Hypothalamus (tissue), 51 donors: ENCODE measurements at regions not wholly inside any gene's neighbourhood (a gene's known extent, or its start where the extent isn't known, plus 50 kb on each side); places are given as distances from the start of the nearest gene placed in this dataset.
"Not testable (repeated sequence)": the region's sequence is repeated elsewhere in the genome, so short reads cannot be mapped to it uniquely, and the experiment has no call there.

Source experiments
- DNase-seq, 51 donors: peaks; one replicate each; lab custom pipeline; 2025; lab: John Stamatoyannopoulos, UW

- no peak for DNase-seq
These were observed 239.3 kb upstream of the SEMA3C start for GRCh38 chr7:81158189-81158588.

GRCh38 chr7:81155654-81156373 lies 237.0 kb upstream of the SEMA3C start:
- DNase-seq, result no peak

DNA sequence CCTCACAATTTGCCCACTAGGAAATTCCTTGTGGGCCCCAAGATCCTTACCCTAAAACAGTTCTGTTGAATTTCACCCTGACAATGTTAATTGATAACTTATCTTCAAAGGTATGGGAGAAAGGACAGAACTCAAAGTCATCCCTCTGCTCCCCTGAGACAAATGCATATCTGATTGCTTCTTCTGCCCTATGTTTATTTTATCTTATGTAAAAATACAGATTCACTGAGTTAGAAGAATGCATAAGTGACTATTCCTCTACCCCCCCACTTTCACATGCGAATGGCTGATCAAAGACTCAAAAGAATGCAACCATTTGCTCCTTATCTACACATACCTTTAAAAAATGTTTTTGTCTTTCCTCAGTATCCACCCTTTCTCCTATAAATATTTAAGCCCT lies 235.7 kb upstream of the SEMA3C start:
- no peak for DNase-seq

DNA sequence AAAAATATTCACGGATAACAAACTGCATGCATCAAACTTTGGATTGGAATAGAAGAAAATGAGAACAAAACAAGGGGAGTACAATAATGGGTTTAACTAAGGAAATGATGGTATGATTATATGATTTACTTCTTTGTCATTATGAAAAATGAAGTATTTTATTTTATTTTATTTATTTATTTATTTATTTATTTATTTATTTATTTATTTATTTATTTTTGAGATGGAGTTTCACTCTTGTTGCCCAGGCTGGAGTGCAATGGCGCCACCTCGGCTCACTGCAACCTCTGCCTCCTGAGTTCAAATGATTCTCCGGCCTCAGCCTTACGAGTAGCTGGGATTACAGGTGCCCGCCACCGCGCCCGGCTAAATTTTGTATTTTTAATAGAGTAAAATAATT lies 234.1 kb upstream of the SEMA3C start:
- DNase-seq, result not testable (repeated sequence)

- DNase-seq, result peak in 20 of 51 donors; percentile 1 to 58 (median 33)
These were observed 232.1 kb upstream of the SEMA3C start for GRCh38 chr7:81150951-81151361.

DNA sequence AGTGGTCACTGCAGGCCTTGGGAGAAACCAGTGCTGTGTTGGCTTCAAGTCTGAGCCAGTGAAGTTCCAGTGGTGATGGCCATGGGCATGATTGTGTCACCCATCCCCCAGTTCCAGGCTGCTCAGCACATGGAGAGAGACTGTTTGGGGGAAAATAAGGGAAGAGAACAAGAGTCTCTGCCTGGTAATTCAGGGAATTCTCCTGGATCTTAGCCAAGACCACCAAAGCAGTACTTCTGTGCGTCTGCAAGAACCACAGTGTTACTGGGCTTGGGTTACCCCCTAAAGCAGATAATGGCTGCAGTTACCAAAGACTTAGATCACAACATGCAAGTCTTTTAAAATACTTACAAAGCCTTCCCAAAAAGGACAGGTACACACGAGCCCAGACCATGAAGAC lies 225.0 kb upstream of the SEMA3C start:
- DNase-seq, result no peak

DNA sequence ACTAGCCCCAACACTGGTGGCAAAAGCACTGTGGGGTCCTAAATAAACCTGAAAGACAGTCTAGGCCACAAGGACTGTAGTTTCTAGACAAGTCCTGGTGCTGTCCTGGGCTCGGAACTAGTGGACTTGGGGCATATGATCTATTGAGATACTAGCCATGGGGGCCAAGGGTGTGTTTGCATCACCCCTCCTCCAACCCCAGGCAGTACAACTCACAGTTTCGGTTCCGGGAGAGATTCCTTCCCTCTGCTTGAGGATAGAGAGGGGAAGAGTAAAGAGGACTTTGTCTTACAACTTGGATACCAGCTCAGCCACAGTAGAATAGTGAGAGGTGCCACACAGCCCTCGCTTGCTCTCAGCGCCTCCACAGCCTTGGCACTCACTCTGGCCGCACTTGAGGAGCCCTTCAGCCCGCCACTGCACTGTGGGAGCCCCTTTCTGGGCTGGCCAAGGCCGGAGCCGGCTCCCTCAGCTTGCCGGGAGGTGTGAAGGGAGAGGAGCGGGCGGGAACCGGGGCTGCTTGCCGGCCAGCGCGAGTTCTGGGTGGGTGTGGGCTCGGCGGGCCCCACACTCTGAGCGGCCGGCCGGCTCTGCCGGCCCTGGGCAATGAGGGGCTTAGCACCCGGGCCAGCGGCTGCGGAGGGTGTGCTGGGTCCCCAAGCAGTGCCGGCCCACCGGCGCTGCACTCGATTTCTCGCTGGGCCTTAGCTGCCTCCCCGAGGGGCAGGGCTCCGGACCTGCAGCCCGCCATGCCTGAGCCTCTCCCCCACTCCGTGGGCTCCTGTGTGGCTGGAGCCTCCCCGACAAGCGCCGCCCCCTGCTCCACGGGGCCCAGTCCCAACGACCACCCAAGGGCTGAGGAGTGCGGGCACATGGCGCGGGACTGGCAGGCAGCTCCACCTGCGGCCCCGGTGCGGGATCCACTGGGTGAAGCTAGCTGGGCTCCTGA lies 222.7 kb upstream of the SEMA3C start:
- peak in 1 of 51 donors; percentile 3 for DNase-seq

DNA sequence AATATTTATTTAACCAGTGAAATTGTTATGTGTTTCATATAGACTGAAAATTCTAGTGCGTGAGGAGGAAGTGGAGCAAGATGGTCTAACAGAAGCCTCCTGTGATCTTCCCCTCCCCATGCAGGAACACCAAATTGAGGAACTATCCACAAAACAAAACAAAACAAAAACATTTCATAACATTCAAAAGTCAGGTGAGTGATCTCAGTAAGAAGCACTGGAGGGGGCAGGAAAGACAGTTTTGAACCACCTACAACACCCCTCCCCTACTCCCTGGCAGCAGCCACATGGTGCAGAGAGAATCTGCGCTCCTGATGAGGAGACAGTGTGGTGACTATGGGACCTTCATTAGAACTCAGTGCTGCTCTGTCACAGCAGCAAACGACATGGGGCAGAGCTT lies 221.9 kb upstream of the SEMA3C start:
- DNase-seq, result no peak

DNA sequence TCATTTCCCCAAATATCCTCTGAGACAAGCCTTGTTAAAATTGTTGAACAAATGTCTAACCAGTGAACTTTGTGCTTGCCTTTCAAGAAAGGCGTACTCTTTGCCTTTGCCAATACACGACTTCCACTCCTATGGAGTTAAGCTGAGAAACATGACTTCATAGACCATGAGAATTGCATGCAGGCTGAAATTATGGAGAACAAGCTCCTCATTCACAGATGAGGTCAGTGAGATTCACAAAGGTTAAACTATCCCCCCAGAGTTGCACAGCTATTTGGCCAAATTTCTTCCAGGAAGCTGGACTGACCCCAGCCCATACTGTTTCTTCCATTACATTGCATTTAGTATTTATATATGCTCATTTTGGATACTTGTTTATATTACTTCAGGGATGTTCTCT lies 221.4 kb upstream of the SEMA3C start:
- no peak for DNase-seq

DNA sequence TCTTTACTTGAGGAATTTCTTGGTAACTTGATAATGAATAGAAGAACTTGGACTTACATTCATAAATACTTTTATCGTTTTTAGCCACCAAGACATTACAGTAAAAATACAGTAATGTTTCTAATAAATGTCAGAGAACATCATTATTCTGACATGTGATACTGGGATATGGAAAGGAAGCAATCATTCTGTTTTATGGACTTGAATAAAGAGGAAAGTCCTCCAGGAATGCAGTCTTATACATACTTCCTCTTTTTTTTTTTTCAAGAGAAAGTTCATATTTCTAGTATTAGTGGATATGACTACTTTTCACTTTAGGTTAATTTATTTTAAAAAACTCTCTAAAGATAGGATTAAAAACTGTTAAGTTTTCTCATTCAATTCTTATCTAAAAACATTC lies 220.0 kb upstream of the SEMA3C start:
- no peak for DNase-seq

GRCh38 chr7:81135324-81135723 lies 216.5 kb upstream of the SEMA3C start:
- no peak for DNase-seq

DNA sequence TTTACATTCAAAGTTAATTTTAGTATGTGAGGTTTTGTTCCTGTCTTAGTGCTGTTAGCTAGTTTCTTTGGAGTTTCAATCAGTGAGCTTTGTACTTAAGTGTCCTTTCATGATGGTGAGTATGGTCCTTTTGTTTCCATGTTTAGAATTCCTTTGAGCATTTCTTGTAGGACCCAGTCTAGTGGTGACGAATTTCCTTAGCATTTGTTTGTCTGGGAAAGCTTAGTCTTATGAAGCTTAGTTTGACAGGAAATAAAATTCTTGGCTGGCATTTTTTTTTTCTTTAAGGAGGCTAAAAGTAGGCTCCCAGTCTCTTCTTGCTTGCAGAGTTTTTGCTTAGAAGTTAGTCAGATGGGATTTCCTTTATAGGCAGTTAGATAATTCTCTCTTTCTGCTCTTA lies 209.2 kb upstream of the SEMA3C start:
- DNase-seq, result no peak

GRCh38 chr7:81120803-81121202 lies 202.0 kb upstream of the SEMA3C start:
- no peak for DNase-seq

- no peak for DNase-seq
These were observed 201.3 kb upstream of the SEMA3C start for GRCh38 chr7:81120111-81120510.

GRCh38 chr7:81114633-81115032 lies 195.8 kb upstream of the SEMA3C start:
- DNase-seq, result no peak

DNA sequence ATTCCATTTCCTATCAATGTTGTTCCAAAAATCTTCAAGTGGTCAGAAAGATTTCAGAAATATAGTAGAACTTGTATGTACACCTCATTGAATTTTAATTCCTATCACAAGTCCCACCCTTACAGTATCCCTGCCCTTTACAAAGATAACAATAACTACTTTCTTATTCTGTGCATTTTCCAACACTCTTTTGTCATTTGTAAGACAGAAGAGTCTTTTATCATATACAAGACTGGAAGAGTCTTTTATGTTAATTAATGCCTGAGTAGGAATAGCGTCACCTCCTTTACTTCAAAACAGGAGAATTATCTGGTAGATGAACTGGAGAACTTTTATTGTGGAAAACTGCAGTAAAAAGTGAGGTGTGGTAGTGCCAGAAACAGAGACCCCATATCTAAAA lies 193.9 kb upstream of the SEMA3C start:
- DNase-seq, result no peak

- DNase-seq, result peak in 4 of 51 donors; percentile 0 to 36 (median 4)
These were observed 193.1 kb upstream of the SEMA3C start for GRCh38 chr7:81111781-81112540.

DNA sequence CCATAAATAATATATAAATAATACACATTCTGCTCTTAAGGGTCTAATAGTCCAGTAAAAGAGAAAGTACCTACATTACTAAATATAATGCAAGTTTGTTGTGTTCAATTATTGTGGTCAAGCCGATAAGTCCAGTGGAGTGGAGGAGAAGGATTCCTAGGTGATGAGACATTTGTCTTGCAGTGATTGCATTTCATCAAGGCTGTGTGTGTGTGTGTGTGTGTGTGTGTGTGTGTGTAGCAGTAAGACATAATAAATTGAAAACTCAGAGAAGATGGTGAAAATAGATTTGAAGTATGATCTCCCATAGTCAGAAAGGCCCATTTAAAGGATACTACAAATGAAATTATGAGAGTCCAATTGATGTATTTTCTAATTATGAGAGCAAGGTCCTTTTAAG lies 192.5 kb upstream of the SEMA3C start:
- no peak for DNase-seq

GRCh38 chr7:81110673-81111072 lies 191.8 kb upstream of the SEMA3C start:
- DNase-seq, result no peak

- DNase-seq, result no peak
These were observed 179.4 kb upstream of the SEMA3C start for GRCh38 chr7:81098213-81098612.

DNA sequence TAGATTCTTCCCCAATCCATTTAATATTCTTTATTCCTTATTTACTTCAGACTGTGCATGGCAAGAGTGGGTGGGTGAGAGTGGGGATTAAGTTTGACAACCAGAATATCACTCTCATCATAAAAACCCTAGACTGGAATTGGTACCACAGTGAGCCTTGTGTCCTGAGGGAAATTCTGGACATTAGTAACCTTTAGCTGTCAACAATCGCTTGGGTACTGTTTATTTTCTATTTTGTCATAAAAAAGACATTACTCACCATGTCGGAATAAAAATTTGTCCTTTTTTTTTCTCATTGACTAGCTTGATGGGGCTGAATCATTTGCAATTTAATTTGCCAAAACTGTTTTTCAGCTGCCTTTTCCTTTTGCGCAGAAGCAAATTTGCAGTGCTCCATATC lies 176.1 kb upstream of the SEMA3C start:
- no peak for DNase-seq
